B cell (primary cell): ENCODE measurements at regions not wholly inside any gene's neighbourhood (a gene's known extent, or its start where the extent isn't known, plus 50 kb on each side); places are given as distances from the start of the nearest gene placed in this dataset.

Source experiments
- CTCF ChIP-seq: fragments of 200-600 bp; IDR thresholded peaks from one replicate; pipeline ENCODE4 v1.8.0; 2022; ENCODE audit warnings: antibody characterized with exemption, mild to moderate bottlenecking
- EZH2 ChIP-seq: IDR thresholded peaks from 2 replicates; pipeline ENCODE4 v1.6.1; 2012; ENCODE audit warnings: borderline replicate concordance, low read depth, mild to moderate bottlenecking, moderate library complexity, low read length; ENCODE audit not compliant: insufficient read depth, poor library complexity, severe bottlenecking

- TF ChIP-seq CTCF (no peak), EZH2 (no peak)
Observed at GRCh38 chr13:91247768-91248167, 99.7 kb upstream of the MIR17HG start.
